ENCODE measurements at regions not wholly inside any gene's neighbourhood (a gene's known extent, or its start where the extent isn't known, plus 50 kb on each side); places are given as distances from the start of the nearest gene placed in this dataset.

DNA sequence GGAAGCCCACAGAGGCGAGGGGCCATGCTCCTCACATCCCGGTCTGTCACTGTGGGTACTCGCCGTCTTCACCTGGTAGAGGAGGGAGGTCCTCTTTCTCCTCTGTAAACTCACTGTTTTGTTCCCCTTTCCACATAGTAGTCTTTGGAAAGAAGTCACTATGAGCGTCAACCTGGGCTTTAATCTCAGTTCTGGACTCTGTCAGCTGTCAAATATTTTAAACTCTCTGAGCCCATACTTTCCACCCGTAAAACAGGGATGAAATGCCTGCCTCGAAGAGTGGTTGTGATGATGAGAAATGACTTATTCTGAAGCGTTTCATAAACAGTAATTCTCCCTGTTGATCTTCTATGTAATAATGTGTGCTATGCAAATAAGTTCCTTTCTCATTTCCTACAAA is 547.1 kb upstream of the SOX11 start:
- no peak for DNase-seq (ENCODE audit: extremely low spot score)
- H3K9me3 ChIP-seq = peaks cover 0 to 17% (median 7%) of the 10 kb centered on the region in 4 donors
- peaks cover 0 to 19% (median 7%) of the 10 kb centered on the region in 4 donors for H3K4me1 ChIP-seq
- peak overlapping the region; percentile 37 to 58 (median 50) for H3K27ac ChIP-seq (replicated peaks in 1 of 4)
- TF ChIP-seq POLR2A (IDR thresholded peaks at IDR 0.05; ENCODE audit: low read depth) (no peak), POLR2AphosphoS5 (IDR thresholded peaks at IDR 0.05) (peak in 1 of 2 donors; percentile 70)
- no peaks in the 10 kb centered on the region for H3K36me3 ChIP-seq
- no peaks in the 10 kb centered on the region for H3K27me3 ChIP-seq
- H3K4me3 ChIP-seq = no peak overlapping the region
- 46% methylated on average over 8 of the region's 8 CpGs for WGBS
- intact Hi-C loops (cut with DNase I) = no loop called here

DNA sequence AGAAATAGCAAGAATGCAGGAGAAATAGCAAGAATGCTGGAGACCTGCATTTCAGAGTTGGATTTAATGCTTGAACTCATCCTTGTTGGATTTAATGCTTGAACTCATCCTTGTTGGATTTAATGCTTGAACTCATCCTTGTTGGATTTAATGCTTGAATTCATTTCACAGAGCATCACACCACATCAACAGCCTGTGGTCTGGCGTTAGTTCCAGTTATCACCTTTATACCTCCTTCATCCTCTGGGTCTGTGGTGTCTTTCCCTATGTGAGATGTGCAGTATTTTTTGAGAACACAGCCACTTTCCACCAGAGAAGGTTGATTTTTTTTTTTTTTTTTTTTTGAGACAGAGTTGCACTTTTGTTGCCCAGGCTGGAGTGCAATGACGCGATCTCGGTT is 546.4 kb upstream of the SOX11 start:
- Histone ChIP-seq H3K4me3 (no peak overlapping the region), H3K9me3 (peaks cover 0 to 17% (median 7%) of the 10 kb centered on the region in 4 donors), H3K4me1 (peaks cover 0 to 15% (median 7%) of the 10 kb centered on the region in 4 donors), H3K27ac (replicated peaks in 1 of 4) (peak overlapping the region in 1 of 4 donors; percentile 30), H3K36me3 (no peaks in the 10 kb centered on the region), H3K27me3 (no peaks in the 10 kb centered on the region)
- no peak for DNase-seq (ENCODE audit: extremely low spot score)
- TF ChIP-seq POLR2AphosphoS5 (IDR thresholded peaks at IDR 0.05) (no peak), CTCF (IDR thresholded peaks at IDR 0.05) (no peak), EP300 (IDR thresholded peaks at IDR 0.05) (no peak), POLR2A (IDR thresholded peaks at IDR 0.05; ENCODE audit: low read depth) (no peak)
- WGBS = 98% methylated on average over 4 of the region's 4 CpGs
- intact Hi-C loops (cut with DNase I) = no loop called here

DNA sequence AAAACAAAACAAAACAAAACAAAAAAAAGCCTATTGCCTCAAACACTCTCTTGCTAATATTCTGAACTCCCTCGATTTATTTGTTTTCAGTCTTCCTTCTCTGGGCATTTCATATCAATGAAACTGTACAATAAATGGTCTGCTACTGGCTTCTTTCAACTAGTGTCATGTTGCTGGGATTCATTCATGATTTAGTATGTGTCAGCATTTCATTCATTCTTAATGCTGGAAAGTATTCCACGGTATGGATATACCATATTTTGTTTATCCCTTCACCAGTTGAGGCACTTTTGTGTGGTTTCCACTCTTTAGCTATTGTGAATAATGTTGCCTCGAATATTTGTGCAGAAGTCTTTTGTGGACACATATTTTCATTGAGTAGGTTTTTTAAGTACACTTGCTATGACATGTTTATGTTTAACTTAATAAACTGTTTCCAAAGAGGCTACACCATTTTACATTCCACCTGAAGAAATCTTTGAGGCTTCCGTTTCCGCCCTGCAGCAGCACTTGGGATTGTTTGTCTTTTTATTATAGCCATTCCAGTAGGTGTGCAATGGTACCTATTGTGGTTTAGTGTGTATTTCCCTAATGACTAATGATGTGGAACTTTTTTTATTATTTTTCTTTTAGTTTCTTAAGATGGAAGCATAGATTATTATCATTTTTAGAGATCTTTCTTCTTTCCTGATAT is 543.6 kb upstream of the SOX11 start:
- H3K27ac ChIP-seq (replicated peaks in 1 of 4) = no peak overlapping the region
- H3K36me3 ChIP-seq = no peaks in the 10 kb centered on the region
- H3K4me3 ChIP-seq = no peak overlapping the region
- WGBS = 69% methylated on average over 5 of the region's 5 CpGs
- H3K27me3 ChIP-seq = no peaks in the 10 kb centered on the region
- intact Hi-C loops (cut with DNase I) = no loop called here
- peaks cover 0 to 14% (median 6%) of the 10 kb centered on the region in 4 donors for H3K4me1 ChIP-seq
- peaks cover 0 to 17% (median 7%) of the 10 kb centered on the region in 4 donors for H3K9me3 ChIP-seq
- TF ChIP-seq CTCF (IDR thresholded peaks at IDR 0.05) = no peak
- no peak for TF ChIP-seq POLR2A (IDR thresholded peaks at IDR 0.05; ENCODE audit: low read depth)
- TF ChIP-seq POLR2AphosphoS5 (IDR thresholded peaks at IDR 0.05) = no peak
- DNase-seq (ENCODE audit: extremely low spot score) = no peak

GRCh38 chr2:5150871-5151270 is 541.3 kb upstream of the SOX11 start:
- DNase-seq (ENCODE audit: extremely low spot score) = no peak
- TF ChIP-seq POLR2A (IDR thresholded peaks at IDR 0.05; ENCODE audit: low read depth) = no peak
- no peak for TF ChIP-seq POLR2AphosphoS5 (IDR thresholded peaks at IDR 0.05)
- TF ChIP-seq CTCF (IDR thresholded peaks at IDR 0.05) = no peak
- no peak for TF ChIP-seq EP300 (IDR thresholded peaks at IDR 0.05)
- Histone ChIP-seq H3K27me3 (no peaks in the 10 kb centered on the region), H3K4me1 (no peaks in the 10 kb centered on the region), H3K4me3 (no peak overlapping the region), H3K9me3 (peaks cover 0 to 17% (median 7%) of the 10 kb centered on the region in 4 donors), H3K36me3 (no peaks in the 10 kb centered on the region), H3K27ac (replicated peaks in 1 of 4) (no peak overlapping the region)
- intact Hi-C loops (cut with DNase I) = no loop called here
- WGBS = 92% methylated on average over 5 of the region's 5 CpGs

- TF ChIP-seq EP300 (IDR thresholded peaks at IDR 0.05) = no peak
- Histone ChIP-seq H3K9me3 (no peaks in the 10 kb centered on the region), H3K27me3 (no peaks in the 10 kb centered on the region), H3K36me3 (no peaks in the 10 kb centered on the region), H3K27ac (replicated peaks in 1 of 4) (no peak overlapping the region), H3K4me3 (no peak overlapping the region), H3K4me1 (peaks cover 0 to 20% (median 11%) of the 10 kb centered on the region in 4 donors)
- no peak for DNase-seq (ENCODE audit: extremely low spot score)
- intact Hi-C loops (cut with DNase I) = no loop called here
- 17% methylated on average over 3 of the region's 3 CpGs for WGBS
Observed at GRCh38 chr2:5164776-5165525, 527.2 kb upstream of the SOX11 start.
